ENCODE measurements at regions not wholly inside any gene's neighbourhood (a gene's known extent, or its start where the extent isn't known, plus 50 kb on each side); places are given as distances from the start of the nearest gene placed in this dataset.
A peak's percentile ranks its signal among the peaks of the same experiment; 100 is the strongest.
"Not testable (repeated sequence)": the region's sequence is repeated elsewhere in the genome, so short reads cannot be mapped to it uniquely, and the experiment has no call there.

DNA sequence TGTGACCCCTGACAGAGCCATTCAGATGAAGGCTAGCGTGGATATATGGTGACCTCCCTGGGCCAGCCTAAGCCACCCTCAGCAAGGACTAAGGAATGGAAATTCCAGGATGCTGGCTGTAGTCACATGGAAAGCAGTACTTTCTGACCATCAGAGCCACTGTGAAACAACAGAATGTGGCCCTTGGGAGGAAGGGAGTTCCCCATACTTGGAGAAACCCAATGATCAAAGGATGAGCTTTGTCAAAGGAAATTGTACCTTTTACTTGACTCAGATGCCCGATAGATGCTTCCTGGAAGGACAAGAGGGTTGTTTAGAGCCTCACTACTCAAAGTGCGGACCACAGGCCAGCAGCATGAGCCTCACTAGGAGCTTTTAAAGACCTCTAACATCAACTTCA, 484.5 kb upstream of the PROK2 start:
- no peak for DNase-seq

DNA sequence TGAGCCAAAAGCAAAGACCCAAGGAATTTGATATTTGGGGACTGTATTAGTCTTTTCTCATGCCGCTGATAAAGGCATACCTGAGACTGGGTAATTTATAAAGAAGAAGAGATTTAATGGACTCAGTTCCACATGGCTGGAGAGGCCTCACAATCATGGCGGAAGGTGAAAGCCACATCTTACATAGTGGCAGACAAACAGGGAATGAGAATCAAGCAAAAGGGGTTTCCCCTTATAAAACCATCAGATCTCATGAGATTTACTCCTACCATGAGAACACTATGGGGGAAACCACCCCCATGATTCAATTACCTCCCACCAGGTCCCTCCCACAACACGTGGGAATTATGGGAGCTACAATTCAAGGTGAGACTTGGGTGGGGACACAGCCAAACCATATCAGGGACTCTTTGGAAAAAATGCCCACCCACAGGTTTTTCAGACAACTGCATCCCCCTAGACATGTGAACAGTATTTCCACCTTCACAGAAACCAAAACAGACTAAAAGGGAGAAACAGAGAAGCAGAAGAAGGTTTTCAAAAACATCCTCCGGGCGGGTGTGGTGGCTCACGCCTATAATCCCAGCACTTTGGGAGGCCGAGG, 482.1 kb upstream of the PROK2 start:
- DNase-seq: not testable (repeated sequence)

DNA sequence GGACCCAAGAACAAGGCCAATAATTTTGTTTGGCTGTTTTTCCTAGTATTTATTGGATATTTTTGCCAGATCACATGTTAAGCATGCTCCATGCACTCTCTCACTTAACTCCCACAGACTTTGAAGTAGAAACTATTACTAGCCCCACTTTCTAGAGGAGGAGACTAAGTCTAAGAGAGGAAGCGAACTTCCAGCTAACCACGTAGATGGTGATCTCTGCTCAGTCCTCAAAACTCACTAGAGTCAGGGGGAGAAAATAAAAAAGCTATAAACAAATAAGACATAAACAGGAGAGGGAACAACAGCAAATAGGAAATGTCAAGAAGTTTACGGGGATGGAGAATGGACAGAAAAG, 481.0 kb upstream of the PROK2 start:
- no peak for DNase-seq

DNA sequence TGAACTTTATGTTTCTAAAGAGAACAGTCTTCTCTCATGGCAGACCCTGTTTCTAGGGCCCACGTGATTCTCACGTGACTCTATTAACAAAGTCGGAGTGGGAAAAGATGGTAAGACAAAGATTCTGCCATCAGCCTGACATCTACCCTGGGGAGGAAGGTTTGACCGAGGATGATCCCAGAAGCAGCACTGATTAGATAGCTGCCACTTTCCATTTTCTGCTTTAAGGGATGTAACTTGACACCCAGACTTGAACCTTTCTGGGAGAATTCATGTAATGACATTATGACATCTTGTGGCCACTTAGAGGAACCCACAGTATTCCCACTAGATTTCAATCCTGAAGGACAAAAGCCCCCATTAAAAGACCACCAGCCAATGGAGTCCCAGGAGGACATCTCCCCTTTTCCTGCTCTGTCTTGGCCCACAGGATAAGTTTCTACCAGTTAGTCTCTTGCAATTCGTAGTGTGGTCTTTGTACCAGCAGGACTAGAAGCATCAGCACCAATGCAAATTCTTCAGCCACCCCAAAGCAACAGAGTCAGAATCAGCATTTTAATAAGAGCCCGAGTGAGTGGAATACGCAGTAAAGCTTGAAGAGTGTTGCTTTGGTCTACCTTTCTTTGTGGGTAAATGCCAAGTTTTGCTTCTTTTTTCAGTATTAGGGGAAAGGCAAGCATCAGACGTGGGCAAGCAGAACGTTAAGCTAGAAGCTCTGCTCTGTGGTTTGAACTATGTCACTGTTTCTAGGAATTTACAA, 480.5 kb upstream of the PROK2 start:
- DNase-seq: no peak

DNA sequence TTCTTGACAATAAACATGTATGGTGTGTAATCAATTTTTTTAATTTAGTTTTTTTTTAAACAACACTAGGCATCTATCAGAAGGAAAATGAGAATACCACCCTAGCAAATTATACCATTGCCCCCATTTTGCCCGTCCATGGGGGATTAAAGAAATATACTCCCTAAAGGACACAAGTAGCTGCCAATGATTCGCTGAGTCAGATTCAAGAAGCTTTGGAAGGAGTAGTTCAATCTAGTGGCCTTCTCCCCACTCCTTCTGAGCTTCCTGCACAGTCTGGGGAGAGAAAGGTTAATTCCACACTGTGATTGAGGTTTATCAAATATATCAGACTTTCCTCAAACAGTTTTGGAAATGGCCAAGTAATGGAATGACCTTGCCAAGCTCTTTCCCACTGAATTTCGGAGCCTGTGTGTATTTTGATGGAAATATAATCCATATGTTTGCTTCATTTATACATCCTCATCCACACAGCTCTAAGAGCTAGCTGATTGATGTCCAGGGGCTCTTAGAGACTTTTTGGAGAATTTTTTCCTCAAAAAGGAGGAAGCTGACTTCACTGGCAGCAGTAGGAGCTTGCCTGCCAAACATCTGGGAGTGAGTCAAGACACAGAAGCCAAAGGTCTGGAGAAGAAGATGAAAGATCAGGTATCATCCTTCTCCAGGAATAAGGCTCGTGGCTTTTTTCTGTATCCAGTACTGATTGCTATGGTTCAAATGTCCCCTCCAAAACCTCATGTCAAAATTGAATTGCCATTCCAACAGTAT, 478.5 kb upstream of the PROK2 start:
- no peak for DNase-seq

DNA sequence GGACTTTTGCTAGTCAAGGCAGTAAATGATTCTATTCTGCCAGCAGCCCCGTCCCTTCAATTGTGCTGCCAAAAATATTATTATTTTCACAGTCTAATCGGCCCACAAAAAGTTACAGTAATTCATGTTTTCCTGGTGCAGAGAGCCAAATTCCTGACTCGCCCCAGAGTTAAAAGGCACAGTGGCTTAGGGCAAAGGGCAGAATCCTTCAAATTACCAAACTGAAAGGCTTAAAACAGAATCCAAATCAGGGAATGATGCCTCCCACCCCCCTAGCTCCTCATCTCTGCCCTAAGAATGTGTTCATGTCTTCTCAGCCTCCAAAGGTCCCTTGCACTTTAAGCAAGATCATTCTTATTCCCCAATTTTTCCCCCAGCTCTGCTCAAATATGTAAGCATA, 477.8 kb upstream of the PROK2 start:
- no peak for DNase-seq

DNA sequence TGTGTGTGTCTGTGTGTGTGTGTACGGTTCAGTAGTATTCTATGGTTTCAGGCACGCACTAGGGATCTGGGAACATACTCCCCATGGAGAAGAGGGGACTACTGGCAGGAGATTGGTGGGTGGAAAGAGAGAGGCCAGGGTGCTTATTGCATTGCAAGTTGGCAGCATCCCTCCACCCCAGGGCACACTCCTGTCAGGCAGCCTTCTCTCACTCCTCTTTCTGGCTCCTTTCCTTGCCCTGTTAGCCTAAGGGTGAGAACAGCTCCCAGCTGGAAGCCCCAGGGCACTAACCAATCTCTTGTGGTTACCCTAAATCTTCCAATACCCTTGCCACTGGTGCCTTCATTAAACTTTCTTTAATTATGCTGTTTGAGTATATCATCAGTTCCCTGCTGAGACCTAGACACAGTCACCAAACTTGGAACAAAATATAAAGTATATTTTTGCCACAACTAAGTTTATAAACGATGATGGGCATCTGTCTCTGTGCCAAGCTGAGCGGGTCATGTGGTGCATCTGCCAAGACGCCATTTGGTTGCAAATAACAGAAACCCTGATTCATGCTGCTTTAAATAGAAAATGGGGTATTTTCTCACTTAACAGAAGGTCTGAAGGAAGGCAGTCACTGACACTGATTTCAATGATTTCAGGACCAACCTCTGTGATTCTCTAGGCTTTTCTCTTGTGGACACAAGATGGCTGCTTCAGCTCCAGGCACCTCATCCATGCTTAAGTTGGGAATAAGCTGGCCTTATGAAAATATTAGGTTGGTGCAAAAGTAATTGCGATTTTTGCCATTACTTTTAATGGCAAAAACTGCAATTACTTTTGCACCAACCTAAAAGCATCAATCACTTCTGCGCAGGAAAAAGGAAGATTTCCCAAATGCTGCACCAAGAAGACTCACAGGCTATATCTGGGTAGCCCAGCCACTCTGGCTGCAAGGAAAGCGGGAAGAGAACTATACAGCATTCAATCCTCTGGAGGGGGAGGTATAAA, 476.9 kb upstream of the PROK2 start:
- no peak for DNase-seq

DNA sequence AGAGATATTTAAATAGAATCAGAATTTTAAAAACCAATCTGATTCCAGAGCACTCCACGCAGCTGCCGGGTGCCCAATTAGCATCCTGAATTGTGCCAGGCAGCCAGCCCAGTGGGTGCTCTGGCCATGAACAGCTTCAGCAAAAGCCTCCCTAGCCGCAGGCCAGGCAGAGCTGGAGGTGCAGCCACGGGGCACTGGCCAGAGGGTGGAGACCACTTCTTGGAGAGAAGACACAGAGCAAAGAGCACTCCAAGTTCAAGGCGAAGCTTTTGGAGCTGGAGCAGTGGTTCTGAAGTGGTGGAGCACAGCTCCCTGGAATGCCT, 475.6 kb upstream of the PROK2 start:
- DNase-seq: no peak

DNA sequence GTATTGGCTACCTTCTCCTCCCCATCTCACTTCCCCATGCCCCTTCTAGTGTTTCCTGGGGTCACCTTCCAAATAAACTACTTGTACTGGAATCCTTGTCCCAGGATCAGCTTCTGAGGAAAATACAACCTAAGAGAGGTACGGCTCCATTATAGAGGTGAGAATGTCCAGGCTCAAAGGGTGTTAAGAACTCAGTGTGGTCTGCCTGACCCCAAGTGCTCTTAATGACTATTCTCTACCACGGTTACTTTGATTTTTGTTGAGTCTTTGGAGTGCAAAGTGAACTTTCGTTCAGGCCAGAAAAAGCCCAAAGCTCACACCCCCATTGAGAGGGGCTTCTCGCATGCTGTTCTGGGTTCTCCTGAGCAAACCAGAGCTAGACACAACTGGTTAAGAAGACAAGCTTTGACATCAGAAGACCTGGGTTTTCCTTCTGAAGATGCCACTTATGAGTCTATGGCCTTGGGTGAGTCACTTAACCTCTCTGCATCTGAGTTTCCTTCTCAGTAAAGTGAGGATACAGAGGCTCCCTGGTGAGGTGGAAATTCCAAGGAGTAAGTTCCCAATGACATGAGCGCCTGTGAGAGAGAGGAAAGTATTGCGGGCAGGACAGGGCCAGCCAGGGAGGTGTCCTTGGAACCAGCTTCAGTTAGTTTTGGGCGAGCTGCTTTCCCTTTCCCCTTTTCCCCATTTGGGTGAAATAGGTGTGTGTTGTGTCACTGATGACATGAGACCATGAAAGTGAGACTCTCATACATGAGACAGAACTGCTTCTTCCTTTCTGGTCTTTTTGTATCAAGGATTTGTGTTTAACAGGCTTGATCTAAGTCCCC, 475.0 kb upstream of the PROK2 start:
- peak; percentile 64 for DNase-seq

DNA sequence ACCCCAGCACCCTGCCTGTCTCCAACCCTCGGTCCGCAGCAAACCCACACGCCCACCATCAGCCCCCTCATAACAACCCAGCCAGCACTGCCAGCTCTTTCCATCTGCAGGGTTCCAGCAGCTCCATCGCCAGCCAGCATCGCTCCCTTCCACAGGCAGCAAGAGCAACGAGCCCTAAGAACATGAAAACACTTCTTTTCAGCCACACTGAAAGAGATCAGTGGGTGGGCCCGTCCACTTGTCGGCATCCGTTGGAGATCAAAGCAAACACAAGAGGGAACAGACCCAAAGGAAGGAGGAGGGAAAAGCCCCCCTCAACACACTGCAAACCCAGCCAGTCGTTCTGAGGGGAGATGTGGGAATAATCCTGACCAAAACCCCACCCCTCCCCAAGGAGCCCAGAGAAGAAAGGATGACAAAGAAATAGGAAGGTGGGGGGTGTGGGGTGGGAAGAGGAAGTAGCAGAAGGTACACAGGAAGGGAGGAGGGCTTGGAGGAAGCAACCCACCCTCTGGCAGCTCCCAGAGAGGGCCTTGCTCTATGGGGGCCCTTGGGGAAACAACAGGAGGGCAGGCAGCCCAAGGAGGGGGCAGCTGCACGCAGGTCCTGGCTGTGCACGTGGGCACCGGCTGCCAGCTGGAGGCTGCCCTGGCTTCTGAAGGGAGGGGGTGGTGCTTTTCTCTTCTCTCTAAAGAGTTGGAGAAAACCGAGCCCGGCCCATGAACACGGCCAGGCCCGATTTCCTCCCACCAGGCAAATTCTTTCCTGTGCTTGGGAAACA, 473.6 kb upstream of the PROK2 start:
- DNase-seq: no peak

DNA sequence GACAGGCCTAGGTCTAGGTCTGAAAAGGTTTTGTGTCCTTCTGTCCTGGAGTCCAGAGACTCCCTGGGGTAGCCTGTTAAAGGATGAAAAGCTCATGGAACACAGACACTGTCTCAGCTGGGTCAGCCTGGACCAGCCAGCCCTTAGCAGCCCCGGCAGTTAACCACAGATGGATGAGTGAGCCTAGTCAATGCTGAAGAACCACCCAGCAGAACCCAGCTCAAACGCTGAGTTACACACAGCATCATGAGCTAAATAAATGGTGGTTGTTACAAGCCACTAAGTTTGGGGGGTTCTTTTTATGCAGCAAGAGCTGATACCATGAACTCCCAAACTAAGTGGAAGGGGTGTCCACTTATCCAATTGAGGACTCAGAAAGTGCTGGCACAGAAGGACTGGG, 472.8 kb upstream of the PROK2 start:
- no peak for DNase-seq

DNA sequence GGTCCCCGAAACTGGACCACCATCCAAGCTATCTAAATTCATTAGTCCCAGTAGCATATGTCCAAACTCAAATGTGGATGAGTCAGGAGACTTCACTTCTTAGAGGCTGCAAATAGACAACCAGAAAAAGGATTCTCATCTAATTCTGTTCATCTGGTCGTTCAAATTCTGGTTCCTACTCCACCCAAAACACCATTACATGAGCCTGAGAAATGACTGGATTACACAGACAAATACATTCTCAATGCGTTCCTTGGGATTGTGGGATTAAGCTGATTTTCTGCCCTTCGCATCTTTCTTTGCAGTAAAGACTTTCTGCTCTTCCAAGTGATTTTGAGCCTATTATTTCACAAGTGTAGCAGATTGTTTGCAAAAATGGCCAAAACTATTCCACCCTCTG, 472.3 kb upstream of the PROK2 start:
- DNase-seq: no peak

DNA sequence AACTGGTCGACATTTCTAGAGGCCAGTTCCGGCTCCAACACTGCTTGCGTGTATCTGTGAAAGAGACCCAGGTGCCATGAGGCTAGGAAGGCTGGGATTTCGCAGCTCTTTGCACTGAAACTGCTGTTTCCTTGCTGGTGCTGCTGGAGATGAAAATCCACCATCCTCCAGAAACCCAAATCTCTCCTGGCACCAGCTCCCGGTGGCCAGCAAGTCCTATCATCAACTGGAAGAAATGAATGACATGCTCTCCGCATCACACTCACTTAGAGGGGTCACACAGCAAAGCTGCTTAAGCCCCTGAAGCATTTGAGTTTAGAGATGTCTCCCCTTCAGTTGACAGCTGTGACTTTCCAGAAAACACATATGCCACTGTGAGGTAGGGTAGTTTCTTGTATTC, 471.8 kb upstream of the PROK2 start:
- no peak for DNase-seq

DNA sequence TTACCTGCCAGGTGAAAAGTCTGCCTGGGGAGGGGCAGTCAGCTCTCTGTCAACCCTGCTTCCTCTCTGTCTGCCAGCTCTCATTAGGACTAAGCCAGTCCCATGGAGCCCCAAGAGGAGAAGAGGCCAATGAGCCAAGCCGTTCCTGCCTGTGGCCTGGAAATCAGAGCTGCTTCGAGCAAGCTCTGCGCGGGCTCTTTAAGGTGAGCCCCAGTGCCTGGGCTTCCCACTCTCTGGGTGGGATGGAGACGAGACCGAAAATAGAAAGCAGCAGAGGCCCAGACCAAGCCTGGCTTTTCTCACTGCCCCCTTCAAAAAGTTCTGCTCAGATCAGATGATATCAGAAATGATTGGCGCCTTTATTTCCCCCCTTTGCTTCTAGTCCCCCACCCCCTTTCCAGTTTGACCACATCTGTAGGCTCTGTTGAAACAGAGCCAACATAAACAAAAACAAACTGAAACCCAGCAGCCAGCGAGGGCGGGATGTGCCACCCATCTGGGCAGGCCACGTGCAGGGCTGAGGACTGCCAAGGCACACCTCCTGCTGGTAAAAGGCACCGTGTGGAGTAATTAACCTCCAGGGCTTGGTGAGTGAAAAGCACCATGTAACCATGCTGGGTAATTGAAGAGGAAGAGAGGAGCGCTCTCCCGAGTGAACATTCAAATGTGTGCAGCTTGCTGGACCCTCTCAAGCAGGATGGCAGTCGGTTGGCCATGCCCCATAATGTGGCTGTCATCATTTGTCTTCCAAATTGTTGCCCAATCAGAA, 471.0 kb upstream of the PROK2 start:
- DNase-seq: no peak

DNA sequence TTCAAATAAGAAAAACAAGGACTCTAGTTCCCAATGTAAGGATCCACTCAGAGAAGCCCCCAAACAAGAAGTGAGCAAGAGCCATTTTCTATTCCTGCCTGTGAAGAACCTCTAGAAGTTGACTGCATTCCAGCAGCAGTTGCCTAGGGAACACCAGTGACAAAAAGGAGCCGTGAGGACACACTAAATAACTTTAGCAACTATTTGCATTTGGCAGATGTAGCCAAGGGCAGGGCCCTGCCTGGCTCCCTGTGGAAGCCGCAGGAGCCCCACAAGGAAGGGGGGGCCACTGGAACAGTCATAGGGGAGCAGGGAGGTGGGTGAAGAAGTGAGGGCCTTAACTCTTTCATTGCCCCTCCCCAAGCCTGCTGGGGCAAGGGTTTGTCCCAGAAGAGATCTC, 470.2 kb upstream of the PROK2 start:
- no peak for DNase-seq

DNA sequence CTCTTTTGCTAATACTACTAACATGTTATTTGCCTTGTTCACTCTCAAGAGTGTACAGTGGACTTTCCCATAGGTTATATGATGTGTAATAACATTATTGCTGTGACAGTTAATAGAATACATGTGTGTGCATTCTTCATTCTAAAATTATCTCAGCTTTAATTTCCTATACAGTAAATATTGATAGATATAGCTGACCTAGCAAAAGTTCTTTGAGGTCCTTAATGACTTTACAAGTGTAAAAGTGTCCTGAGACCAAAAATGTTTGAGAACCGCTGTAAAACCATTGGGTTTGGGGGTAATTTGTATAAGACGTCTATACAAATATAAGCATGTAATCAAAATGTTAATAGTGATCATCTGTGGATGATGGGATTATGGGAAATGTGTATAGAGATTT, 469.5 kb upstream of the PROK2 start:
- no peak for DNase-seq

DNA sequence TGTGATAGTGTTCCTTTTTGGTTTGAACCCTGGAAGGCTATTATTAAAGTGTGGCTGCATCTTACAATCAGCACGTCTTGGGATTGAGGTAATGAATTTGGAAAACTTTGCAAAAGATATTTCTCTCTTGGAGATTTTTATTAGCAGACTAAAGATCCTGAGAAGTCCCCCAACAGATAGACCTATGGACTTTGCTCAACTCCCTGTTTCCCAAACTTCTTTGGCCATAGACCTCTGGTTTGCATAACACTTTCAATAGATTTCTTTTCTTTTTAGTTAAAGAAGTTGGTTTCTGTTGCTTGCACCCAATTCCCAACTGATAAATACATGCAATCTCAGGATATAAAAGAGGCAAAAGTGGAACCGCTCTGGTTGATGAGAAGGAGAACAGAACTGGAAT, 465.8 kb upstream of the PROK2 start:
- DNase-seq: no peak

DNA sequence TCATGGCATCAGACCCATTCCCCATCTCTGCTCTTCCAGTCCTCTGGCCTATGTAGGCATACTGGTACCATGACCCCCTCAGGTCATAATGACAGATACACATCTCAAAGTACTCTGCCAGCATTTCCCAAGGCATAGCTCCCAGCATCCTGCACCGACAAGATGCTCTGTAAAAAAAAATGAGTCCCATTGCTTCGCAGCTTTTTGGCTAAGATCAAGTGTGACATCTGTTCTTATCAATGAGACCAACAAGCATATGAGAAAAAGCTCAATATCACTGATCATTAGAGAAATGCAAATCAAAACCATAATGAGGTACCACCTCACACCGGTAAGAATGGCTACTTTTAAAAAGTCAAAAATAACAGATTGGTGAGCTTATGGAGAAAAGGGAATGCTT, 463.9 kb upstream of the PROK2 start:
- no peak for DNase-seq

DNA sequence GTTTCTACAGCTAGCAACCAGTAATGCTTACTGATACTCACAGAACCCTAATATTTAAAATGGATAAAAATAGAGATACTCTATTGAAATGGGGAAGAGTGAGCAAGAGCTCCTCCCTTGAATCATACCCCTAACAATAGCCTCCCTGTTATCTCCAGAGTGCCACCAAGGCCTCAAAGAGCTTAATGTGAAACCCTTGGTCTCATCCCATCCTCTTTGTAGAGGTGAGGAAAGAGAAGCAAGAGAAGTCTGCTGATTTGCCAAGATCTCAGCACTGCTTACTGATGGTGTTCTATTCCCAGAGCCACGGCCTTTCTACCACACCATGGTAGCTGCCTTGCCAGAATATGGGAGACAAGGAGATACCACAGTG, 463.4 kb upstream of the PROK2 start:
- no peak for DNase-seq

DNA sequence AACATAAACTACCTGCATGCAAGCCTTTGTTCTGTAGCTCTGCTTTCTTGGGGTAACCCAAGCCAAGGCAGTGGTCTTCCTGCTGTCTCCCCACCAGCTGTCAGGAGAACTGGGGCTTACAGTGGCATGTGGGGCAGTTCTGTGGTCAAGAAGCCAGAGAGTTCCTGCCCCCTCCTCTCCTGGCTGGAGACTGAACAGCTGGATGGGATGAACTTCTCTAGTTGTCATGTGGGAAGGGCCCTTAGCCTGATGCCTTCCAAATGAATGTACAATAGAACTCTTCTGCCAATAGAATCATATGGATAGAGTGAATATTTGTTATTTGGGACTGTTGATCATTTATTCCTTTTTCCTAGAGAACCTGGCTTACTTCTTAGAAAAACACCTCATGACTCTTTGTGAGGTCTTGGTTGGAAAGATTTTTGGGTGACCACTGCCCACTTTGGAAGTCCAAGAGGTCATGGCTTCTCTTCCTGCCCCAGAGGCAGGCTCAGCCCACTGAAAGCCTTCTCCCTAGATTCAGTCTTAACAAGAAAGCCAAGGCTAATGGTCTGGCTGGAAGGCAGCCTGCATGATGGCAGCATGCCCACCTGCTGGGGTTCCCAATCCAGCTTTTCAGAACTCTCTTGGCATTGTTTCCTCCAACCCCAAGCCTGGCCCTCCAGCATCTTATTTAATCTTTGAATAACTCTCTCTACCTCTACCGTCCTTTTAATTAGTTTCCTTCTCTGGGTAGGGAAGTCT, 462.9 kb upstream of the PROK2 start:
- no peak for DNase-seq
